Choroid plexus epithelial cell (primary cell): ENCODE measurements at regions not wholly inside any gene's neighbourhood (a gene's known extent, or its start where the extent isn't known, plus 50 kb on each side); places are given as distances from the start of the nearest gene placed in this dataset.
A peak's percentile ranks its signal among the peaks of the same experiment; 100 is the strongest.

Source experiments
- DNase-seq: peaks from one replicate; pipeline ENCODE4 v3.0.0-alpha.2; 2010; ENCODE audit warnings: low read depth
- H3K4me3 ChIP-seq: 2 replicates; pipeline ENCODE4 v1.5.1; 2011; ENCODE audit warnings: low read depth, mild to moderate bottlenecking, control low read depth, low read length, moderate library complexity
- CTCF ChIP-seq: conservative IDR thresholded peaks from 2 replicates; pipeline ENCODE4 v1.5.1; 2011; ENCODE audit warnings: low read depth, mild to moderate bottlenecking, control low read depth, inconsistent platforms, low read length, moderate library complexity

GRCh38 chrX:113370006-113370405 is 529.4 kb upstream of the AMOT start:
- DNase-seq = no peak
- no peak for TF ChIP-seq CTCF
- H3K4me3 ChIP-seq = no peak overlapping the region

DNA sequence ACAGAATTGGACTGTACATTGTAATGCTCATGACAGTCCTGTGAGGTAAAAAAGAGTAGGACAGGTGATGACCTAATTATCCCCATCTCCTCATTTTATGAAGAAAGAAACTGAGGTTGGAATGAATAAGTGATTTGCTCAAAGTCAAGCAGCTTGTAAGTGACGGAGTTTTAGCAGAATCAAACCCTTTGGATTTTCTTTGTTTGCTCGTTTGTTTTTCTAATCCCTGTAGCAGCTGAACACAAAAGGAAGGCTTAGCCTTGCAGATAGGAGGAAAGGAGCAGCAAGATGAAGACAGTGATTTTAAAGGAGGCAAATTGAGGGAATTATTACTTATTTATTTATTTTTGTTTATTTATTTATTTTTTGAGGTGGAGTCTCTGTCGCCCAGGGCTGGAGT is 528.4 kb upstream of the AMOT start:
- no peak overlapping the region for H3K4me3 ChIP-seq
- TF ChIP-seq CTCF = no peak
- no peak for DNase-seq

DNA sequence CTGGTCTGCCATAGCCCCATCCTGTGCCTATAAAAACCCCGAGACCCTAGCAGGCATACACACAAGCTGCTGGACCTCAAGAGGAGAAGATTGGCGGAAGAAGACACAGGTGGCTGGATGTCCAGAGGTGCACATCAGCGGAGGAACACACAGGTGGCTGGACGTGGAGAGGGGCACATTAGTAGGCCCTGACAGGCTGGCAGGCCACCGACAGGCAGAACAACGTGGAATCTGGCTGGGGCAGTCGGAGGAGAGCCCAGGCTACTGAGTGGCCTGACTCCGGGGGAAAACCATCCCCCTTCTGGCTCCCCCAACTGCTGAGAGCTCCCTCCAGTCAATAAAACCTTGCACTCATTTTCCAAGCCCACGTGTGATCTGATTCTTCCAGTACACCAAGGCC is 512.5 kb upstream of the AMOT start:
- DNase-seq = no peak
- no peak for TF ChIP-seq CTCF
- no peak overlapping the region for H3K4me3 ChIP-seq

DNA sequence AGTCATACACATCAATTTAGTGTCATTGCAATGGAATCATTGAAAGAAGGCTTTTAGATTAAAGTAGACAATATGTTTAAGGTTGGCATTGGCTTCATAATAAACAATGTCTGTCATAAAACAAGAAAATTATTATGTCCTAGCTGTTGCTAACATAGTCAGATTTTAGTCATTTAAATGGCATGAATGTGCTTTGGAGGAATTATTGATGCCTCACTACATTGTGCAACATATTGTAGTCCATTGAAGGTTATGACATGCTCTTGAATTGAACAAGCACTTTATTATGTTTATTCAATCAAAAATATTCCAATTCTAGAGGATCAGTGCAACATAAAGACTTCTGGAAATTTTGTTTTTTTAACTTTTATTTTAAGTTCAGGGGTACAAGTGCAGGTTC is 489.8 kb upstream of the AMOT start:
- no peak for DNase-seq
- H3K4me3 ChIP-seq = no peak overlapping the region
- TF ChIP-seq CTCF = no peak

DNA sequence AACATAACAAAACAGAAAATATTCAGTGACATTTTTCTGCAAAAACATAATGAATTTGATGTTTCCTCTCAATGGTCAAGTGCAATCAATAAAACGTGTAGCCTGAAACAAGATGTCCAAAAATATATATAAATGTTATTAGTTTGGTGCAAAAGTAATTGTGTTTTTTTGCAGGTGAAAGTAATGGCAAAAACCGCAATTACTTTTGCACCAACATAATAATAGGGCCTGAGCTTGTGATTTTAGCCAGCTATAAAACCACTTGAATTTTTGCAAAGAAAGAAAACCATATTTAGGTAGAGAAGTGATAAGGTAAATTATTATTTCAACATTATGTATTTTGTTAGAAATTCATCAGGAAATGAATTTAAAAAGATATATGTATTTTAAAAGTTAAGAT is 475.3 kb upstream of the AMOT start:
- no peak for TF ChIP-seq CTCF
- no peak overlapping the region for H3K4me3 ChIP-seq
- DNase-seq = no peak

- TF ChIP-seq CTCF = no peak
- H3K4me3 ChIP-seq = no peak overlapping the region
- peak; percentile 0 for DNase-seq
Measured at GRCh38 chrX:113305496-113305895, 464.9 kb upstream of the AMOT start.

DNA sequence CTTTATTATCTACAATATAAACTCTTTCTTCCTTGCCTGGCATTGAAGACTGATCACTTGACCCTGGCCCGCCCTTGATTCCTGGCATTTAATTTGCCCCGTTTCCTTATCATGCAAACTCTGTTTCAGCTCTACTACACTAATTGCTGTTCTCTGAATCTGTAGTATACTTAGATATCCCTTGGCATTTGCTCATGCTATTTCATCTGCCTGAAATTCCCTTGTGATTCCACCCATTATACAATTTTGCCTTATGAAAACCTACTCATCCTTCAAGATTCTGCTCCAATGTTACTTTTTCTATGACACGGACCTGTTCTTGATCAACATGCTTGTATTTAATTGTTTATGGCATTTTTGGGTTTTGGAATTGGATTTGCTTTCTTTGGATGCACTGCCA is 459.9 kb upstream of the AMOT start:
- no peak for DNase-seq
- TF ChIP-seq CTCF = no peak
- H3K4me3 ChIP-seq = no peak overlapping the region
